ENCODE measurements at regions not wholly inside any gene's neighbourhood (a gene's known extent, or its start where the extent isn't known, plus 50 kb on each side); places are given as distances from the start of the nearest gene placed in this dataset.

DNA sequence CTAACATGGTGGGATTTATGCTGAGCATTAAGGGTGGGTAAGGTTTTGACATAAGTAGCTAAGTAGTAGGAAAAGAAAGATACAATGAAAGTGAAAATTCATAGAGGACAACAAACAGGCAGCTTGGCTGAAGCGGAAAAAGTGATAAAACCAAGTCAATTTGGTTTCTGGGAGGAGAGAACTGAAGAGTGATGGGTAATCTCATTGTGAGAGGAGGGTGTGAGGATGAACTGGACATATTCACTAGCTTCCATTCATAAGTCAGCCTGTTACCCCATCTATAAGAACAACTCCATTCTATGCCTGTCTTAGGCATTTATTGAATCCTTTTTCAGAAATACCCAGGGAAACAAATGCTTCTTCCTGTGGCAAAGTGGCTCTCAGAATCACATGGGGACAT is 67.1 kb upstream of the BBX start:
- TF ChIP-seq, protein P1, sequence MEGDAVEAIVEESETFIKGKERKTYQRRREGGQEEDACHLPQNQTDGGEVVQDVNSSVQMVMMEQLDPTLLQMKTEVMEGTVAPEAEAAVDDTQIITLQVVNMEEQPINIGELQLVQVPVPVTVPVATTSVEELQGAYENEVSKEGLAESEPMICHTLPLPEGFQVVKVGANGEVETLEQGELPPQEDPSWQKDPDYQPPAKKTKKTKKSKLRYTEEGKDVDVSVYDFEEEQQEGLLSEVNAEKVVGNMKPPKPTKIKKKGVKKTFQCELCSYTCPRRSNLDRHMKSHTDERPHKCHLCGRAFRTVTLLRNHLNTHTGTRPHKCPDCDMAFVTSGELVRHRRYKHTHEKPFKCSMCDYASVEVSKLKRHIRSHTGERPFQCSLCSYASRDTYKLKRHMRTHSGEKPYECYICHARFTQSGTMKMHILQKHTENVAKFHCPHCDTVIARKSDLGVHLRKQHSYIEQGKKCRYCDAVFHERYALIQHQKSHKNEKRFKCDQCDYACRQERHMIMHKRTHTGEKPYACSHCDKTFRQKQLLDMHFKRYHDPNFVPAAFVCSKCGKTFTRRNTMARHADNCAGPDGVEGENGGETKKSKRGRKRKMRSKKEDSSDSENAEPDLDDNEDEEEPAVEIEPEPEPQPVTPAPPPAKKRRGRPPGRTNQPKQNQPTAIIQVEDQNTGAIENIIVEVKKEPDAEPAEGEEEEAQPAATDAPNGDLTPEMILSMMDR (IDR thresholded peaks at IDR 0.05), result no peak
- TF ChIP-seq POLR2A (IDR thresholded peaks at IDR 0.05), result no peak
